PFSK-1 (cell line): ENCODE measurements at regions not wholly inside any gene's neighbourhood (a gene's known extent, or its start where the extent isn't known, plus 50 kb on each side); places are given as distances from the start of the nearest gene placed in this dataset.

Experiments
- POLR2AphosphoS5 ChIP-seq: IDR thresholded peaks from 2 replicates; pipeline ENCODE4 v1.6.1; 2012; ENCODE audit warnings: low read depth, mild to moderate bottlenecking, control low read depth, low read length, moderate library complexity
- SIN3A ChIP-seq: IDR thresholded peaks from 2 replicates; pipeline ENCODE4 v1.6.1; 2012; ENCODE audit warnings: mild to moderate bottlenecking, low read length, moderate library complexity, borderline replicate concordance; ENCODE audit not compliant: insufficient read depth

DNA sequence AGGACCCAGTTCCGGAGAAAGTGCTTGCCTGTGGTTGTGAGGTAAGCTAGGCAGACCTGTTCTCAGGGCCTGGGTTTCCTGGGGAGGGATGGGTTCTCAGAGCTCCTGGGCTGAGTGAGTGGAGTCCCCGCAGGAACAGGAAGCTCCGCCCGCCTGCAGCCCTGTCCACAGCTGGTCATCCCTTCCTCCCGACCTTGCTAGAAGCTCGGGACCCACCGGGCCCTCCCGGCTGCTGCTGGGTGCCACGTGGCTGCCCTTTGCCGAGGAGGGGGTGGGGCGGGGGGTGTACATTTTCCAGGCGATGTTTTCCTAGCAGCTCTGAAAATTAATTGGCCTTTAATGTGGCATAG lies 198.1 kb downstream of the C9orf50 start:
- TF ChIP-seq SIN3A (no peak), POLR2AphosphoS5 (no peak)
